ENCODE measurements at regions not wholly inside any gene's neighbourhood (a gene's known extent, or its start where the extent isn't known, plus 50 kb on each side); places are given as distances from the start of the nearest gene placed in this dataset.

DNA sequence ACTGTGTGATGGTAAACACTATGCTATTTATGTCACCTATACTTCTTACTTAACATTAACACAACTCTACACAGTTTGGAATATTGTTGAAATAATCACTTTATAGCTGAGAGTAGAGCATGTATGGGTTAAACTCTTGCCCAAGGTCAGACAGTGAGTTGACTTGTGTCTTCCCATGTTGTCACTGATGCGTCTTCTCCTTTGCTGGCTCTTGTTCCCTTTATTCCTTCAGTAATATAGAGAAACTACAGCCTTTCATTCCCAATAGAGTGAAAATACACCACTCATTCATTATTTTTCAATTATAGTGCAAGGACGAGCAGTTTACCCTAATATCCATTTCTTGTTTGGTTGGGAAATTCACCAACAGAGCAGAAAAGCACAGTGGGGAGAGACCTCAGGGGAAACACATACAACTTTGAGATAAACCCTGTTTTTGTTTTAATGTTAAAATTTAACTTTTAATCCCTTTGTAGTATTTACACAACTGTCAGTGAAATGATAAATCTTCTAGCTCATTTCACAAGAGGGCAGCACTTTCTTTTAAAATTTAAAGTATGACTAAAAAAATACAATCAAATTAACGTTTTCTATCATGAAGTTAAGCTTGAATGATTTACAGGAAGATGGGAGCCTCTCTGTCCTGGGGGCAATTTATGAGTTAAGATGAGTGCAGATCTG is 363.0 kb downstream of the UTRN start:
- CTCF ChIA-PET: no interaction called here
- TF ChIP-seq, protein P1, sequence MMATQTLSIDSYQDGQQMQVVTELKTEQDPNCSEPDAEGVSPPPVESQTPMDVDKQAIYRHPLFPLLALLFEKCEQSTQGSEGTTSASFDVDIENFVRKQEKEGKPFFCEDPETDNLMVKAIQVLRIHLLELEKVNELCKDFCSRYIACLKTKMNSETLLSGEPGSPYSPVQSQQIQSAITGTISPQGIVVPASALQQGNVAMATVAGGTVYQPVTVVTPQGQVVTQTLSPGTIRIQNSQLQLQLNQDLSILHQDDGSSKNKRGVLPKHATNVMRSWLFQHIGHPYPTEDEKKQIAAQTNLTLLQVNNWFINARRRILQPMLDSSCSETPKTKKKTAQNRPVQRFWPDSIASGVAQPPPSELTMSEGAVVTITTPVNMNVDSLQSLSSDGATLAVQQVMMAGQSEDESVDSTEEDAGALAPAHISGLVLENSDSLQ (IDR thresholded peaks at IDR 0.05): peak; percentile 60
- no peak for TF ChIP-seq FOXK2 (IDR thresholded peaks at IDR 0.05)
- no peak for TF ChIP-seq BHLHE40 (IDR thresholded peaks at IDR 0.05; ENCODE audit: borderline replicate concordance)
- TF ChIP-seq HDGF (IDR thresholded peaks at IDR 0.05; ENCODE audit: borderline replicate concordance): no peak
- no peak for TF ChIP-seq ELF4 (IDR thresholded peaks at IDR 0.05)
- TF ChIP-seq NFRKB (IDR thresholded peaks at IDR 0.05): no peak
- no peak for TF ChIP-seq FOXA1 (IDR thresholded peaks at IDR 0.05)
- no peak for DNase-seq (ENCODE audit: extremely low spot score)
- POLR2A ChIA-PET: no interaction called here

DNA sequence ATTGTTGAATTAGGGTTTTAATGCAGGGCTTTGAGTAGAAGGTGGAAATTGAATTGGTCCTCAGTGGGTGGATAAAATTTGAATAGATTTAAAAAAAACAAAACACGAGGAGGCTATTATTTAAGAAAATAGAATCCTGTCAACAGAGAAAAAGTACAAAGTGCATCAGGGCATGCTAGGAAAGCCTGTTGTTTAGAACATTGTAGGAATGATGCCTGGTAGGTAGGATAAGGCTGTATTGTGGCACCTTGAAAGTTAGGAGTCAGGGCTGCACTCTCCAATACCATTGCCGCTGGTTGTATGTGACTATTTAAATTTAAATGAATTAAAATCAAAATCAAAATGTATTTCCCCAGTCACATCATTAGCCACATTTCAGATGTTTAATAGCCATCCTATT is 363.9 kb downstream of the UTRN start:
- DNase-seq (ENCODE audit: extremely low spot score): no peak
- POLR2A ChIA-PET: no interaction called here
- TF ChIP-seq FOXA1 (IDR thresholded peaks at IDR 0.05) (no peak), FOXK2 (IDR thresholded peaks at IDR 0.05) (no peak), NFRKB (IDR thresholded peaks at IDR 0.05) (no peak), ZNF384 (IDR thresholded peaks at IDR 0.05) (no peak), L3MBTL2 (conservative IDR thresholded peaks at IDR 0.05) (no peak), LEF1 (IDR thresholded peaks at IDR 0.05; ENCODE audit: borderline replicate concordance) (no peak), CTBP1 (IDR thresholded peaks at IDR 0.05; ENCODE audit: borderline replicate concordance) (no peak)
- TF ChIP-seq, protein P1 (IDR thresholded peaks at IDR 0.05): no peak
- CTCF ChIA-PET: no interaction called here

- ChIA-PET CTCF (no interaction called here), POLR2A (no interaction called here)
- no peak for DNase-seq (ENCODE audit: extremely low spot score)
- TF ChIP-seq SP1 (IDR thresholded peaks at IDR 0.05) (no peak), BHLHE40 (IDR thresholded peaks at IDR 0.05; ENCODE audit: borderline replicate concordance) (no peak), LEF1 (IDR thresholded peaks at IDR 0.05; ENCODE audit: borderline replicate concordance) (no peak), FOXA1 (IDR thresholded peaks at IDR 0.05) (no peak), ARNT (IDR thresholded peaks at IDR 0.05) (no peak), FOXK2 (IDR thresholded peaks at IDR 0.05) (no peak), SUZ12 (IDR thresholded peaks at IDR 0.05) (no peak), TARDBP (IDR thresholded peaks at IDR 0.05) (no peak), FOXM1 (IDR thresholded peaks at IDR 0.05; ENCODE audit: borderline replicate concordance) (no peak), ELF4 (IDR thresholded peaks at IDR 0.05) (no peak), NFRKB (IDR thresholded peaks at IDR 0.05) (no peak), L3MBTL2 (conservative IDR thresholded peaks at IDR 0.05) (no peak), HDGF (IDR thresholded peaks at IDR 0.05; ENCODE audit: borderline replicate concordance) (no peak), ZNF384 (IDR thresholded peaks at IDR 0.05) (no peak), CTBP1 (IDR thresholded peaks at IDR 0.05; ENCODE audit: borderline replicate concordance) (no peak)
- TF ChIP-seq, protein P1 (IDR thresholded peaks at IDR 0.05): no peak
Observed at GRCh38 chr6:144651234-144651633, 366.1 kb downstream of the UTRN start.

DNA sequence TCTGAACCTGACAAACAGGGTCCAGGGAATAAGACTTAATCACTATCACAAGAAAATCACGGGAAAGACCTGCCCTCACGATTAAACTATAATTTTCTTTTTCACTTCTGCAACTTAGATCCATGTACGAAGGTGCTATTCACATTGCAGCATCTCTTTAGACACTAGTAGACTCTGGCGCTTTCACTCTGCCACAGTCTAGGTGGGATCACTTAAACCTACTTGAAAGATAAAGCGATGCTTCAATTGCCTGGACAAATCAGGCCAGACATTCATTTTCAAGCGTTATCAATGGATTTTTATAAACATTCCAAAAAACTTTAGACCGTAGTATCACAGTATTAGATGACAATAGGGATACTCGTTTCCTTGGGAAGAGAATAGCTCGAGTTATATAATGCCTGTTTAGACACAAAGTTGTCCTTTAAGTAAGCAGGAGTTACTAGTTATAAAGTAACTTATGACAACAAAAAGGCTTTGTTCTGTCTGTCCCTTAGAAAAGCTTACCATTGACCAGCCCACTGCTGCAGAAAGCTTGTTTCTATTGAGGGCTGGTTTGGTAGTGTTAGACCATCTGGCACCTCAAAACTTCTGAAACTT is 367.3 kb downstream of the UTRN start:
- DNase-seq (ENCODE audit: extremely low spot score): no peak
- ChIA-PET POLR2A (no interaction called here), CTCF (no interaction called here)
- TF ChIP-seq ELF4 (IDR thresholded peaks at IDR 0.05) (no peak), LEF1 (IDR thresholded peaks at IDR 0.05; ENCODE audit: borderline replicate concordance) (no peak), FOXM1 (IDR thresholded peaks at IDR 0.05; ENCODE audit: borderline replicate concordance) (no peak), FOXA1 (IDR thresholded peaks at IDR 0.05) (no peak), SUZ12 (IDR thresholded peaks at IDR 0.05) (no peak), L3MBTL2 (conservative IDR thresholded peaks at IDR 0.05) (no peak), FOXK2 (IDR thresholded peaks at IDR 0.05) (no peak), ZNF384 (IDR thresholded peaks at IDR 0.05) (no peak), SP1 (IDR thresholded peaks at IDR 0.05) (no peak)

GRCh38 chr6:144653885-144654505 is 368.9 kb downstream of the UTRN start:
- CTCF ChIA-PET: interaction anchor here (0.7 kb wide), 1 partner anchor 131 kb away, joined by 6 read pairs; no protein-coding TSS in a partner anchor
- POLR2A ChIA-PET: no interaction called here
- TF ChIP-seq ELF4 (IDR thresholded peaks at IDR 0.05) (no peak), SUZ12 (IDR thresholded peaks at IDR 0.05) (no peak), FOXK2 (IDR thresholded peaks at IDR 0.05) (no peak), FOXA1 (IDR thresholded peaks at IDR 0.05) (no peak), NFRKB (IDR thresholded peaks at IDR 0.05) (no peak), L3MBTL2 (conservative IDR thresholded peaks at IDR 0.05) (no peak), ZNF384 (IDR thresholded peaks at IDR 0.05) (no peak), SP1 (IDR thresholded peaks at IDR 0.05) (no peak), CTBP1 (IDR thresholded peaks at IDR 0.05; ENCODE audit: borderline replicate concordance) (no peak), HDGF (IDR thresholded peaks at IDR 0.05; ENCODE audit: borderline replicate concordance) (no peak), LEF1 (IDR thresholded peaks at IDR 0.05; ENCODE audit: borderline replicate concordance) (no peak)
- TF ChIP-seq, protein P1 (IDR thresholded peaks at IDR 0.05): no peak
- no peak for DNase-seq (ENCODE audit: extremely low spot score)
